Hepatocyte (in vitro differentiated cells): ENCODE measurements at regions not wholly inside any gene's neighbourhood (a gene's known extent, or its start where the extent isn't known, plus 50 kb on each side); places are given as distances from the start of the nearest gene placed in this dataset.

Source experiments
- DNase-seq: peaks from one replicate; pipeline ENCODE4 v3.0.0-alpha.2; 2016; ENCODE audit warnings: low spot score
- H2AFZ ChIP-seq: fragments of 200-600 bp; sonication (generic); 2 replicates; pipeline ENCODE4 v1.6.0; 2016; ENCODE audit warnings: antibody characterized with exemption, mild to moderate bottlenecking
- H3K27ac ChIP-seq: fragments of 200-600 bp; sonication (generic); 2 replicates; pipeline ENCODE4 v1.5.1; 2016; ENCODE audit warnings: mild to moderate bottlenecking
- H3K27me3 ChIP-seq: fragments of 200-600 bp; sonication (generic); 2 replicates; pipeline ENCODE4 v1.6.1; 2016
- H3K36me3 ChIP-seq: fragments of 200-600 bp; sonication (generic); replicated peaks from 2 replicates; pipeline ENCODE4 v1.5.1; 2016; ENCODE audit warnings: low read depth; ENCODE audit not compliant: insufficient read depth
- H3K4me1 ChIP-seq: fragments of 200-600 bp; sonication (generic); 2 replicates; pipeline ENCODE4 v1.5.1; 2016; ENCODE audit warnings: mild to moderate bottlenecking, moderate library complexity; ENCODE audit not compliant: insufficient read depth
- H3K4me2 ChIP-seq: fragments of 200-600 bp; sonication (generic); 2 replicates; pipeline ENCODE4 v1.6.0; 2016
- H3K4me3 ChIP-seq: fragments of 200-600 bp; sonication (generic); 2 replicates; pipeline ENCODE4 v1.5.1; 2016; ENCODE audit warnings: mild to moderate bottlenecking
- H3K79me2 ChIP-seq: fragments of 200-600 bp; sonication (generic); 2 replicates; pipeline ENCODE4 v1.6.0; 2017; ENCODE audit warnings: mild to moderate bottlenecking
- H3K9me2 ChIP-seq: fragments of 200-600 bp; sonication (generic); replicated peaks from 2 replicates; pipeline ENCODE4 v1.6.0; 2017; ENCODE audit warnings: mild to moderate bottlenecking; ENCODE audit not compliant: insufficient read depth
- H3K9me3 ChIP-seq: fragments of 200-600 bp; sonication (generic); 2 replicates; pipeline ENCODE4 v1.5.1; 2016; ENCODE audit warnings: low read depth, mild to moderate bottlenecking
- H4K20me1 ChIP-seq: fragments of 200-600 bp; sonication (generic); 2 replicates; pipeline ENCODE4 v1.6.0; 2016; ENCODE audit warnings: mild to moderate bottlenecking; ENCODE audit not compliant: insufficient read depth, poor library complexity, severe bottlenecking
- EZH2 ChIP-seq: fragments of 200-600 bp; sonication (generic); IDR thresholded peaks from 2 replicates; pipeline ENCODE4 v1.6.1; 2016; ENCODE audit warnings: antibody characterized with exemption, mild to moderate bottlenecking, borderline replicate concordance
- EZH2phosphoT487 ChIP-seq: fragments of 200-600 bp; sonication (generic); IDR thresholded peaks from one replicate; pipeline ENCODE4 v1.6.1; 2018; ENCODE audit warnings: antibody characterized with exemption, mild to moderate bottlenecking, low read depth, moderate library complexity; ENCODE audit not compliant: unreplicated experiment, severe bottlenecking
- WGBS: methylation state at CpG from one replicate; pipeline ENCODE4 v1.1.6; 2016; ENCODE audit warnings: low lambda C conversion rate; ENCODE audit errors: missing lambda C conversion rate; 5-methylcytosine and 5-hydroxymethylcytosine counted together
- TF ChIP-seq, protein P1 (sequence below): fragments of 200-600 bp; sonication (generic); IDR thresholded peaks from 2 replicates; pipeline ENCODE4 v1.5.1; 2016; ENCODE audit warnings: antibody characterized with exemption, mild to moderate bottlenecking; ENCODE audit not compliant: poor library complexity

DNA sequence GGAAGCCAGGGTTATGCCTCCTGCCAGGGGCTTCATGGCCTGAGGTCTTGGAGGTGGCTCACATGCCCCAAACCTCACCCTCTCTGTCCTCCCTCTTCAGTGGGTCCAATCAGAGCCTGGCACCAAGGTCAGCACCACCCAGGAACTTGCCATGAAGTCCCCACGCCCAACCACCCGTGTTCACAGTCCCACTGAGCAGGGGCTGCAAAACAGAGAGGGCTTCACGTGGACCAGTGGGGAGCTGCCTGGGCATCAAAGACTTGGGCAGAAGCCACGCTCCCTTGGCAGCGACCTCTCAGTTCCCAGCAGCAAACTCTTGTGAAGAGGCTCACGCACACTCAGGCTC lies 425.8 kb upstream of the B3GAT1 start:
- DNase-seq, result no peak
- H3K4me1 ChIP-seq, result no peaks in the 10 kb centered on the region
- no peaks in the 10 kb centered on the region for H3K9me2 ChIP-seq
- no peak overlapping the region for H2AFZ ChIP-seq
- TF ChIP-seq EZH2, result no peak
- no peaks in the 10 kb centered on the region for H3K79me2 ChIP-seq
- H3K36me3 ChIP-seq, result no peaks in the 10 kb centered on the region
- H4K20me1 ChIP-seq, result no peaks in the 10 kb centered on the region
- H3K27ac ChIP-seq, result no peak overlapping the region
- H3K9me3 ChIP-seq, result peaks cover 3% of the 10 kb centered on the region
- H3K27me3 ChIP-seq, result peaks cover 24% of the 10 kb centered on the region
- 95% methylated on average over 6 of the region's 6 CpGs for WGBS
- H3K4me3 ChIP-seq, result no peak overlapping the region
- H3K4me2 ChIP-seq, result no peak overlapping the region

DNA sequence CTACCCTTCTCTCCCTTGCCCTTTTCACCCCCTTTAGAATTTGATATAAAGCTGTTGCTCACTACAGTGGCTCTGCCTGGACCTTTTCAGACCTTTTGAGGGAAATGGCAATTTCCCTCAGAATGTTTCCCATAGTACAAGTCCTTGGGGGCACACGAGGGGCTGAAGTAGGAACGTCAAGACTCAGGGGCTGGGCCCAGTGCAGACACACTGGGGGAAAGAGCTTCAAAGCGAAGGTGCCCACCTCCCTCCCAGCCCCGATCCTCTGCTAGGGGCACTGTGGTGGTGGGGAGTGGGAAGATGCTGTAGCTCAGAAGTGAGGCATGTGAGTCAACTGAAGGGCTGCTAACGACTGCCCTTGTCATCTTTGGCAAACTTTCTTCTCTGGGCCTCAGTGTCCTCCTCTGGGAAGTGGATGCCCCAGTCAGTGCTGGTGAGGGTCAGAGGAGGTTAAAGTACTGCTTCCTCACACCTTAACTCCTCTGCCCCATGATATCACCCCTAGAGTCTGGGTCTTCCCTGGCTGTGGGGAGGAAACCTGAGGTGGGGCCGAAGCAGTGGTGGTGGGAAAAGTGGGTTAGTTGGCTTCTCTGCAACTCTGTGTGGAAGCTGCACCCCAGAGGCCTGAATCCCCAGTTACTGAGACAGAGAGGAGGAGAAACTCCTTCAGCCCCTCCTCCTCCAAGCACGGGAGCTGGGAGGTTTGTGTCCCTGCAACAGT lies 425.3 kb upstream of the B3GAT1 start:
- no peak overlapping the region for H3K4me3 ChIP-seq
- H3K9me2 ChIP-seq, result no peaks in the 10 kb centered on the region
- H2AFZ ChIP-seq, result no peak overlapping the region
- H3K4me2 ChIP-seq, result no peak overlapping the region
- peaks cover 3% of the 10 kb centered on the region for H3K9me3 ChIP-seq
- H3K36me3 ChIP-seq, result no peaks in the 10 kb centered on the region
- DNase-seq, result no peak
- no peak overlapping the region for H3K27ac ChIP-seq
- H3K79me2 ChIP-seq, result no peaks in the 10 kb centered on the region
- peaks cover 19% of the 10 kb centered on the region for H3K27me3 ChIP-seq
- 90% methylated on average over 7 of the region's 7 CpGs for WGBS
- H3K4me1 ChIP-seq, result no peaks in the 10 kb centered on the region
- TF ChIP-seq EZH2, result no peak
- TF ChIP-seq, protein P1, sequence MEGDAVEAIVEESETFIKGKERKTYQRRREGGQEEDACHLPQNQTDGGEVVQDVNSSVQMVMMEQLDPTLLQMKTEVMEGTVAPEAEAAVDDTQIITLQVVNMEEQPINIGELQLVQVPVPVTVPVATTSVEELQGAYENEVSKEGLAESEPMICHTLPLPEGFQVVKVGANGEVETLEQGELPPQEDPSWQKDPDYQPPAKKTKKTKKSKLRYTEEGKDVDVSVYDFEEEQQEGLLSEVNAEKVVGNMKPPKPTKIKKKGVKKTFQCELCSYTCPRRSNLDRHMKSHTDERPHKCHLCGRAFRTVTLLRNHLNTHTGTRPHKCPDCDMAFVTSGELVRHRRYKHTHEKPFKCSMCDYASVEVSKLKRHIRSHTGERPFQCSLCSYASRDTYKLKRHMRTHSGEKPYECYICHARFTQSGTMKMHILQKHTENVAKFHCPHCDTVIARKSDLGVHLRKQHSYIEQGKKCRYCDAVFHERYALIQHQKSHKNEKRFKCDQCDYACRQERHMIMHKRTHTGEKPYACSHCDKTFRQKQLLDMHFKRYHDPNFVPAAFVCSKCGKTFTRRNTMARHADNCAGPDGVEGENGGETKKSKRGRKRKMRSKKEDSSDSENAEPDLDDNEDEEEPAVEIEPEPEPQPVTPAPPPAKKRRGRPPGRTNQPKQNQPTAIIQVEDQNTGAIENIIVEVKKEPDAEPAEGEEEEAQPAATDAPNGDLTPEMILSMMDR, result no peak
- TF ChIP-seq EZH2phosphoT487, result no peak
- no peaks in the 10 kb centered on the region for H4K20me1 ChIP-seq

DNA sequence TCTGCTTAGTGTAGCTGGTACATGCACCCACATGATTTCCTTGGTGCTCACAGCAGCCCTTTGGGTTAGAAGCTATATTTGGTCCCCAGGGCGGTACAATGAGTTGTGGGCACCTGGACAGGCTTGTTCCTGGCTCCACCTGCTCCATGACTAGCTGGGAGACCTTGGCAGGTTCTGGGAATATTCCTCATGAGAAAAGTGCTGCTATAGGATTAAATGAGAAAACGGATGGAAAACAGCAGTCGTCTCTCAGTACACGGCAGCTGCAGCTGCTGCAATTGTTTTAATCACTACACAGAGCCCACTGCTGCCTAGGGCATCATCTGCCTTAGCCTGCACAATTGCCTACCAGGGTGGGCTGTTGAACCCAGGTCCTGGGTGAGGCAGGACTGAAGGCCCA lies 424.5 kb upstream of the B3GAT1 start:
- H3K4me2 ChIP-seq, result no peak overlapping the region
- no peaks in the 10 kb centered on the region for H3K4me1 ChIP-seq
- H3K27me3 ChIP-seq, result peaks cover 12% of the 10 kb centered on the region
- H2AFZ ChIP-seq, result no peak overlapping the region
- TF ChIP-seq EZH2phosphoT487, result no peak
- no peak for DNase-seq
- no peaks in the 10 kb centered on the region for H3K36me3 ChIP-seq
- H3K4me3 ChIP-seq, result no peak overlapping the region
- no peaks in the 10 kb centered on the region for H4K20me1 ChIP-seq
- H3K27ac ChIP-seq, result no peak overlapping the region
- peaks cover 3% of the 10 kb centered on the region for H3K9me3 ChIP-seq
- H3K9me2 ChIP-seq, result no peaks in the 10 kb centered on the region
- H3K79me2 ChIP-seq, result no peaks in the 10 kb centered on the region
- 80% methylated on average over 4 of the region's 4 CpGs for WGBS

DNA sequence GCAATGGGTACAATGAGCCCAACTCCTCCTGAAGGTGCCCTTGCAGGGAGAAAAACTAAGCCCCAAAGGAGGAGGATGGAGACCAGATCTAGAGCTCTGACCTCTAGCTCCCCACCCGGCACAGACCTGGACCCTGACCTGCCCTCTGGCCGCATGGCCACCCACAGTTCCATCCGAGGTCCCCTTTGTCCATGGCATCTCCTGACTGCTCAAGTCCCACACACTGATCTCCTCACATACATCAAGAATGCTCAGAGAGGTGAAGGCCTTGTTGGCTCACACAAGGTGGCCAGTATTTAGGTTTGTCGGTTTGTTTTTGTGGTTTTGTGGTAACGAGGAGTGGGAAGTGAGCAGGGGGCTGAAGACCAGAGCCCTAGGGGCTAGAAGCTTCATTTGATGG lies 423.5 kb upstream of the B3GAT1 start:
- no peaks in the 10 kb centered on the region for H3K9me2 ChIP-seq
- no peaks in the 10 kb centered on the region for H3K79me2 ChIP-seq
- TF ChIP-seq, protein P1, result no peak
- TF ChIP-seq EZH2, result no peak
- no peak for TF ChIP-seq EZH2phosphoT487
- no peaks in the 10 kb centered on the region for H4K20me1 ChIP-seq
- H3K4me1 ChIP-seq, result no peaks in the 10 kb centered on the region
- H3K4me2 ChIP-seq, result no peak overlapping the region
- H3K4me3 ChIP-seq, result no peak overlapping the region
- no peak overlapping the region for H2AFZ ChIP-seq
- WGBS, result 91% methylated on average over 5 of the region's 5 CpGs
- peaks cover 5% of the 10 kb centered on the region for H3K27me3 ChIP-seq
- no peaks in the 10 kb centered on the region for H3K36me3 ChIP-seq
- peaks cover 3% of the 10 kb centered on the region for H3K9me3 ChIP-seq
- no peak for DNase-seq
- H3K27ac ChIP-seq, result no peak overlapping the region
